OCI-LY1 (cell line): ENCODE measurements at regions not wholly inside any gene's neighbourhood (a gene's known extent, or its start where the extent isn't known, plus 50 kb on each side); places are given as distances from the start of the nearest gene placed in this dataset.
"Not testable (repeated sequence)": the region's sequence is repeated elsewhere in the genome, so short reads cannot be mapped to it uniquely, and the experiment has no call there.

Experiments
- H2AFZ ChIP-seq: fragments of 200-600 bp; sonication (generic), shearing (Covaris generic); 2 replicates; pipeline ENCODE4 v1.6.0; 2014; ENCODE audit warnings: antibody characterized with exemption, mild to moderate bottlenecking, low read length
- H3F3A ChIP-seq: fragments of 200-600 bp; sonication (generic), shearing (Covaris generic); 2 replicates; pipeline ENCODE4 v1.6.0; 2014; ENCODE audit warnings: mild to moderate bottlenecking, antibody characterized with exemption, low read length, moderate library complexity; ENCODE audit not compliant: insufficient read depth
- H3K27ac ChIP-seq: fragments of 200-600 bp; sonication (generic); 2 replicates; pipeline ENCODE4 v1.5.1; 2014; ENCODE audit warnings: low read length, mixed run types, mild to moderate bottlenecking, low read depth; ENCODE audit not compliant: poor library complexity, severe bottlenecking
- H3K27me3 ChIP-seq: fragments of 200-600 bp; sonication (generic); 2 replicates; pipeline ENCODE4 v1.6.0; 2014; ENCODE audit warnings: antibody characterized with exemption, mild to moderate bottlenecking, low read length, moderate library complexity; ENCODE audit not compliant: insufficient read depth
- H3K36me3 ChIP-seq: fragments of 200-600 bp; sonication (generic); 2 replicates; pipeline ENCODE4 v1.6.1; 2014; ENCODE audit warnings: mild to moderate bottlenecking, antibody characterized with exemption, low read length, moderate library complexity, mixed read lengths; ENCODE audit not compliant: insufficient read depth
- H3K4me1 ChIP-seq: fragments of 200-600 bp; sonication (generic); 2 replicates; pipeline ENCODE4 v1.5.1; 2014; ENCODE audit warnings: mild to moderate bottlenecking, low read length, moderate library complexity; ENCODE audit not compliant: insufficient read depth, severe bottlenecking
- H3K4me2 ChIP-seq: fragments of 200-600 bp; sonication (generic), shearing (Covaris generic); 2 replicates; pipeline ENCODE4 v1.6.1; 2014; ENCODE audit warnings: low read length
- H3K4me3 ChIP-seq: fragments of 200-600 bp; sonication (generic); 2 replicates; pipeline ENCODE4 v1.5.1; 2014; ENCODE audit warnings: low read length, low read depth, mild to moderate bottlenecking, mixed read lengths; ENCODE audit not compliant: poor library complexity, severe bottlenecking
- H3K79me2 ChIP-seq: fragments of 200-600 bp; shearing (Covaris generic); 2 replicates; pipeline ENCODE4 v1.6.1; 2016; ENCODE audit warnings: mixed run types, low read length, mixed read lengths; ENCODE audit not compliant: insufficient read depth
- H3K9ac ChIP-seq: fragments of 200-600 bp; sonication (generic), shearing (Covaris generic); 2 replicates; pipeline ENCODE4 v1.6.1; 2014; ENCODE audit warnings: mild to moderate bottlenecking, low read length, mixed read lengths
- H3K9me2 ChIP-seq: fragments of 200-600 bp; sonication (generic), shearing (Covaris generic); 2 replicates; pipeline ENCODE4 v1.6.1; 2014; ENCODE audit warnings: low read depth, mild to moderate bottlenecking, low read length, mixed read lengths
- H3K9me3 ChIP-seq: fragments of 200-600 bp; shearing (Covaris generic); 2 replicates; pipeline ENCODE4 v1.6.1; 2014; ENCODE audit warnings: low read length, mixed read lengths
- H4K20me1 ChIP-seq: fragments of 200-600 bp; sonication (generic), shearing (Covaris generic); 2 replicates; pipeline ENCODE4 v1.6.0; 2016; ENCODE audit warnings: mild to moderate bottlenecking, low read length; ENCODE audit not compliant: insufficient read depth
- CTCF ChIP-seq: fragments of 200-600 bp; sonication (generic), shearing (Covaris generic); IDR thresholded peaks from 2 replicates; pipeline ENCODE4 v1.5.1; 2017; ENCODE audit warnings: mild to moderate bottlenecking, antibody characterized with exemption, low read length, moderate library complexity, mixed read lengths
- EZH2 ChIP-seq: fragments of 200-600 bp; sonication (generic), shearing (Covaris generic); IDR thresholded peaks from 2 replicates; pipeline ENCODE4 v1.8.0; 2017; ENCODE audit warnings: borderline replicate concordance, mixed run types, mild to moderate bottlenecking, antibody characterized with exemption, low read length, moderate library complexity, mixed read lengths

- H3K27ac ChIP-seq, result no peak overlapping the region
- no peaks in the 10 kb centered on the region for H4K20me1 ChIP-seq
- no peak overlapping the region for H3K9ac ChIP-seq
- H3F3A ChIP-seq, result no peaks in the 10 kb centered on the region
- no peaks in the 10 kb centered on the region for H3K9me3 ChIP-seq
- H3K27me3 ChIP-seq, result no peaks in the 10 kb centered on the region
- TF ChIP-seq CTCF (no peak), EZH2 (no peak)
- no peaks in the 10 kb centered on the region for H3K4me1 ChIP-seq
- H2AFZ ChIP-seq, result no peak overlapping the region
- no peak overlapping the region for H3K4me2 ChIP-seq
- no peak overlapping the region for H3K4me3 ChIP-seq
- H3K36me3 ChIP-seq, result no peaks in the 10 kb centered on the region
- H3K9me2 ChIP-seq, result no peaks in the 10 kb centered on the region
- no peaks in the 10 kb centered on the region for H3K79me2 ChIP-seq
Measured at GRCh38 chr9:75269197-75269596, 180.9 kb downstream of the OSTF1 start.

GRCh38 chr9:75273055-75273454 lies 184.7 kb downstream of the OSTF1 start:
- not testable (repeated sequence) for H3K4me1 ChIP-seq, H3F3A ChIP-seq, H3K9ac ChIP-seq, H3K4me3 ChIP-seq, H2AFZ ChIP-seq, H3K4me2 ChIP-seq, H3K9me2 ChIP-seq, H4K20me1 ChIP-seq, H3K79me2 ChIP-seq, H3K27me3 ChIP-seq, H3K27ac ChIP-seq, H3K9me3 ChIP-seq, H3K36me3 ChIP-seq

GRCh38 chr9:75274781-75275180 lies 186.5 kb downstream of the OSTF1 start:
- H3K4me1 ChIP-seq, result no peaks in the 10 kb centered on the region
- no peaks in the 10 kb centered on the region for H3K9me3 ChIP-seq
- no peaks in the 10 kb centered on the region for H3F3A ChIP-seq
- no peaks in the 10 kb centered on the region for H3K79me2 ChIP-seq
- TF ChIP-seq CTCF (no peak), EZH2 (no peak)
- H3K9me2 ChIP-seq, result no peaks in the 10 kb centered on the region
- H3K27me3 ChIP-seq, result no peaks in the 10 kb centered on the region
- no peaks in the 10 kb centered on the region for H4K20me1 ChIP-seq
- H3K9ac ChIP-seq, result no peak overlapping the region
- H3K4me2 ChIP-seq, result no peak overlapping the region
- no peak overlapping the region for H3K4me3 ChIP-seq
- no peak overlapping the region for H2AFZ ChIP-seq
- H3K27ac ChIP-seq, result no peak overlapping the region
- H3K36me3 ChIP-seq, result no peaks in the 10 kb centered on the region

GRCh38 chr9:75282047-75282446 lies 193.7 kb downstream of the OSTF1 start:
- Histone ChIP-seq H3K4me1 (no peaks in the 10 kb centered on the region), H2AFZ (no peak overlapping the region), H3K9me2 (no peaks in the 10 kb centered on the region), H3K79me2 (no peaks in the 10 kb centered on the region), H3F3A (no peaks in the 10 kb centered on the region), H3K27me3 (no peaks in the 10 kb centered on the region), H3K9me3 (no peaks in the 10 kb centered on the region), H4K20me1 (no peaks in the 10 kb centered on the region), H3K4me3 (no peak overlapping the region), H3K4me2 (no peak overlapping the region), H3K27ac (no peak overlapping the region), H3K36me3 (no peaks in the 10 kb centered on the region), H3K9ac (no peak overlapping the region)
- TF ChIP-seq CTCF, result no peak
- no peak for TF ChIP-seq EZH2
